Activated T-helper 17 cell treated with anti-CD3 and anti-CD28 coated beads, Interleukin-2, amount 50 U/mL, for 72 hours (primary cell): ENCODE measurements at regions not wholly inside any gene's neighbourhood (a gene's known extent, or its start where the extent isn't known, plus 50 kb on each side); places are given as distances from the start of the nearest gene placed in this dataset.

Experiments
- ATAC-seq: fragments of 150-1000 bp; cut with Tn5 transposase; replicated peaks from 2 replicates; pipeline ENCODE4 v1.10.0; 2021; ENCODE audit warnings: mild to moderate bottlenecking, moderate library complexity
- H3K27ac Mint-ChIP-seq: one replicate; pipeline ENCODE4 v1.8.0; 2022; ENCODE audit warnings: mixed read lengths
- H3K27me3 Mint-ChIP-seq: one replicate; pipeline ENCODE4 v1.8.0; 2022; ENCODE audit warnings: mixed read lengths
- H3K36me3 Mint-ChIP-seq: one replicate; pipeline ENCODE4 v1.8.0; 2022; ENCODE audit warnings: low read depth, mild to moderate bottlenecking, mixed read lengths
- H3K4me1 Mint-ChIP-seq: one replicate; pipeline ENCODE4 v1.8.0; 2022; ENCODE audit warnings: mixed read lengths
- H3K4me3 Mint-ChIP-seq: one replicate; pipeline ENCODE4 v1.8.0; 2022; ENCODE audit warnings: mild to moderate bottlenecking, mixed read lengths
- H3K9me3 Mint-ChIP-seq: one replicate; pipeline ENCODE4 v1.8.0; 2022; ENCODE audit warnings: mixed read lengths

GRCh38 chr2:145777914-145778313 lies 1258.0 kb upstream of the ZEB2 start:
- no peaks in the 10 kb centered on the region for H3K4me1 Mint-ChIP-seq
- H3K9me3 Mint-ChIP-seq: peaks cover 3% of the 10 kb centered on the region
- H3K4me3 Mint-ChIP-seq: no peak overlapping the region
- no peak overlapping the region for H3K27ac Mint-ChIP-seq
- no peaks in the 10 kb centered on the region for H3K27me3 Mint-ChIP-seq
- no peaks in the 10 kb centered on the region for H3K36me3 Mint-ChIP-seq
- ATAC-seq: no peak

- no peak for ATAC-seq
- no peak overlapping the region for H3K27ac Mint-ChIP-seq
- H3K9me3 Mint-ChIP-seq: peaks cover 4% of the 10 kb centered on the region
- H3K4me1 Mint-ChIP-seq: no peaks in the 10 kb centered on the region
- no peaks in the 10 kb centered on the region for H3K36me3 Mint-ChIP-seq
- H3K4me3 Mint-ChIP-seq: no peak overlapping the region
- H3K27me3 Mint-ChIP-seq: no peaks in the 10 kb centered on the region
These were observed 1257.4 kb upstream of the ZEB2 start for GRCh38 chr2:145777297-145777696.

GRCh38 chr2:145775591-145775990 lies 1255.7 kb upstream of the ZEB2 start:
- ATAC-seq: no peak
- no peaks in the 10 kb centered on the region for H3K36me3 Mint-ChIP-seq
- no peak overlapping the region for H3K27ac Mint-ChIP-seq
- no peak overlapping the region for H3K4me3 Mint-ChIP-seq
- peaks cover 5% of the 10 kb centered on the region for H3K9me3 Mint-ChIP-seq
- H3K27me3 Mint-ChIP-seq: no peaks in the 10 kb centered on the region
- H3K4me1 Mint-ChIP-seq: no peaks in the 10 kb centered on the region

GRCh38 chr2:145771525-145771924 lies 1251.6 kb upstream of the ZEB2 start:
- no peak for ATAC-seq
- Mint-ChIP-seq H3K4me3 (no peak overlapping the region), H3K27me3 (no peaks in the 10 kb centered on the region), H3K4me1 (no peaks in the 10 kb centered on the region), H3K27ac (no peak overlapping the region), H3K9me3 (peaks cover 5% of the 10 kb centered on the region), H3K36me3 (no peaks in the 10 kb centered on the region)

- H3K27ac Mint-ChIP-seq: no peak overlapping the region
- no peaks in the 10 kb centered on the region for H3K27me3 Mint-ChIP-seq
- H3K36me3 Mint-ChIP-seq: no peaks in the 10 kb centered on the region
These were observed 1249.2 kb upstream of the ZEB2 start for GRCh38 chr2:145769011-145769716.

GRCh38 chr2:145765874-145766273 lies 1246.0 kb upstream of the ZEB2 start:
- Mint-ChIP-seq H3K9me3 (no peaks in the 10 kb centered on the region), H3K27ac (no peak overlapping the region), H3K27me3 (no peaks in the 10 kb centered on the region), H3K4me3 (no peak overlapping the region), H3K4me1 (no peaks in the 10 kb centered on the region), H3K36me3 (no peaks in the 10 kb centered on the region)
- ATAC-seq: no peak

More at GRCh38 chr2:145769011-145769716, 1249.2 kb upstream of the ZEB2 start:
- Mint-ChIP-seq H3K4me3 (no peak overlapping the region), H3K9me3 (peaks cover 5% of the 10 kb centered on the region), H3K4me1 (no peaks in the 10 kb centered on the region)
- ATAC-seq: no peak

GRCh38 chr2:145764631-145765030 lies 1244.7 kb upstream of the ZEB2 start:
- Mint-ChIP-seq H3K27me3 (no peaks in the 10 kb centered on the region), H3K4me1 (no peaks in the 10 kb centered on the region), H3K9me3 (no peaks in the 10 kb centered on the region), H3K36me3 (no peaks in the 10 kb centered on the region), H3K4me3 (no peak overlapping the region), H3K27ac (no peak overlapping the region)
- ATAC-seq: no peak

GRCh38 chr2:145760781-145761649 lies 1241.1 kb upstream of the ZEB2 start:
- H3K4me1 Mint-ChIP-seq: no peaks in the 10 kb centered on the region
- H3K36me3 Mint-ChIP-seq: no peaks in the 10 kb centered on the region
- no peaks in the 10 kb centered on the region for H3K27me3 Mint-ChIP-seq
- H3K4me3 Mint-ChIP-seq: no peak overlapping the region
- H3K9me3 Mint-ChIP-seq: no peaks in the 10 kb centered on the region
- no peak overlapping the region for H3K27ac Mint-ChIP-seq
- ATAC-seq: no peak

GRCh38 chr2:145759228-145759915 lies 1239.5 kb upstream of the ZEB2 start:
- H3K4me1 Mint-ChIP-seq: no peaks in the 10 kb centered on the region

GRCh38 chr2:145757503-145758246 lies 1237.8 kb upstream of the ZEB2 start:
- Mint-ChIP-seq H3K36me3 (no peaks in the 10 kb centered on the region), H3K27ac (no peak overlapping the region), H3K4me1 (no peaks in the 10 kb centered on the region), H3K4me3 (no peak overlapping the region), H3K27me3 (no peaks in the 10 kb centered on the region), H3K9me3 (no peaks in the 10 kb centered on the region)
- ATAC-seq: no peak

More at GRCh38 chr2:145759228-145759915, 1239.5 kb upstream of the ZEB2 start:
- H3K4me3 Mint-ChIP-seq: no peak overlapping the region
- H3K27ac Mint-ChIP-seq: no peak overlapping the region
- no peaks in the 10 kb centered on the region for H3K36me3 Mint-ChIP-seq
- no peak for ATAC-seq
- H3K9me3 Mint-ChIP-seq: no peaks in the 10 kb centered on the region
- no peaks in the 10 kb centered on the region for H3K27me3 Mint-ChIP-seq

GRCh38 chr2:145755019-145755837 lies 1235.3 kb upstream of the ZEB2 start:
- no peak overlapping the region for H3K4me3 Mint-ChIP-seq
- H3K27ac Mint-ChIP-seq: no peak overlapping the region
- H3K9me3 Mint-ChIP-seq: no peaks in the 10 kb centered on the region
- no peak for ATAC-seq
- H3K27me3 Mint-ChIP-seq: no peaks in the 10 kb centered on the region
- H3K36me3 Mint-ChIP-seq: no peaks in the 10 kb centered on the region
- no peaks in the 10 kb centered on the region for H3K4me1 Mint-ChIP-seq

- ATAC-seq: no peak
- no peak overlapping the region for H3K4me3 Mint-ChIP-seq
These were observed 1234.0 kb upstream of the ZEB2 start for GRCh38 chr2:145753966-145754365.

GRCh38 chr2:145753041-145753608 lies 1233.2 kb upstream of the ZEB2 start:
- H3K4me3 Mint-ChIP-seq: no peak overlapping the region
- H3K9me3 Mint-ChIP-seq: no peaks in the 10 kb centered on the region
- no peaks in the 10 kb centered on the region for H3K4me1 Mint-ChIP-seq
- no peaks in the 10 kb centered on the region for H3K27me3 Mint-ChIP-seq
- no peak for ATAC-seq
- no peak overlapping the region for H3K27ac Mint-ChIP-seq
- no peaks in the 10 kb centered on the region for H3K36me3 Mint-ChIP-seq

More at GRCh38 chr2:145753966-145754365, 1234.0 kb upstream of the ZEB2 start:
- H3K4me1 Mint-ChIP-seq: no peaks in the 10 kb centered on the region
- no peak overlapping the region for H3K27ac Mint-ChIP-seq
- no peaks in the 10 kb centered on the region for H3K36me3 Mint-ChIP-seq
- H3K9me3 Mint-ChIP-seq: no peaks in the 10 kb centered on the region
- no peaks in the 10 kb centered on the region for H3K27me3 Mint-ChIP-seq
